ENCODE measurements at regions not wholly inside any gene's neighbourhood (a gene's known extent, or its start where the extent isn't known, plus 50 kb on each side); places are given as distances from the start of the nearest gene placed in this dataset.
"Not testable (repeated sequence)": the region's sequence is repeated elsewhere in the genome, so short reads cannot be mapped to it uniquely, and the experiment has no call there.

GRCh38 chr7:102721-103120 is 89.7 kb upstream of the FAM20C start:
- DNase-seq = no peak

GRCh38 chr7:103981-104380 is 88.4 kb upstream of the FAM20C start:
- not testable (repeated sequence) for H3K23ac ChIP-seq (ENCODE audit: low read length); H2BK12ac ChIP-seq (ENCODE audit: low read length); H4K12ac ChIP-seq (ENCODE audit: low read depth, low read length); H3K36me3 ChIP-seq (ENCODE audit: control insufficient read depth in 1 of 2, insufficient read depth in 2 of 2, low read length in 2 of 2); H3K79me1 ChIP-seq (ENCODE audit: low read length); H4K8ac ChIP-seq (ENCODE audit: low read depth, low read length); H3K18ac ChIP-seq (ENCODE audit: low read length); H3K9me3 ChIP-seq (ENCODE audit: insufficient read depth, low read depth, low read length); H2BK120ac ChIP-seq (ENCODE audit: insufficient read depth, low read length, poor library complexity); DNase-seq; H3K27ac ChIP-seq (ENCODE audit: low read depth, low read length); H3K4ac ChIP-seq (ENCODE audit: low read depth, low read length); H3K4me3 ChIP-seq (ENCODE audit: low read depth, low read length); H2BK5ac ChIP-seq (ENCODE audit: low read depth, low read length, poor library complexity); H2AFZ ChIP-seq (ENCODE audit: insufficient read depth, low read length, poor library complexity); H2AK5ac ChIP-seq (ENCODE audit: low read length); H3K27me3 ChIP-seq (ENCODE audit: insufficient read depth, low read length); H4K91ac ChIP-seq (ENCODE audit: low read depth, low read length); H3K4me2 ChIP-seq (ENCODE audit: low read length); H3K79me2 ChIP-seq (ENCODE audit: control insufficient read depth, insufficient read depth, low read length, poor library complexity); H3K14ac ChIP-seq (ENCODE audit: low read length); H3K9ac ChIP-seq (ENCODE audit: low read length)
- no CpG with 5 or more reads among the region's 10 CpGs for WGBS (ENCODE audit: extremely low coverage, insufficient coverage, insufficient read length)
- H3K4me1 ChIP-seq (ENCODE audit: control insufficient read depth in 1 of 2, insufficient read depth in 2 of 2, low read length in 2 of 2) = peaks cover 4 to 14% of the 10 kb centered on the region in 2 experiments

More at GRCh38 chr7:102721-103120, 89.7 kb upstream of the FAM20C start:
- H3K14ac ChIP-seq (ENCODE audit: low read length) = no peak overlapping the region
- no peak overlapping the region for H4K91ac ChIP-seq (ENCODE audit: low read depth, low read length)
- H3K4me1 ChIP-seq (ENCODE audit: control insufficient read depth in 1 of 2, insufficient read depth in 2 of 2, low read length in 2 of 2) = peaks cover 4 to 14% of the 10 kb centered on the region in 2 experiments
- no peak overlapping the region for H4K8ac ChIP-seq (ENCODE audit: low read depth, low read length)
- H2BK12ac ChIP-seq (ENCODE audit: low read length) = no peak overlapping the region
- H3K23ac ChIP-seq (ENCODE audit: low read length) = no peak overlapping the region
- H2AFZ ChIP-seq (ENCODE audit: insufficient read depth, low read length, poor library complexity) = no peak overlapping the region
- peaks cover 5% of the 10 kb centered on the region for H3K79me1 ChIP-seq (ENCODE audit: low read length)
- no CpG with 5 or more reads among the region's 14 CpGs for WGBS (ENCODE audit: extremely low coverage, insufficient coverage, insufficient read length)
- no peaks in the 10 kb centered on the region for H3K79me2 ChIP-seq (ENCODE audit: control insufficient read depth, insufficient read depth, low read length, poor library complexity)
- no peaks in the 10 kb centered on the region for H3K27me3 ChIP-seq (ENCODE audit: insufficient read depth, low read length)
- no peak overlapping the region for H3K18ac ChIP-seq (ENCODE audit: low read length)
- H2BK120ac ChIP-seq (ENCODE audit: insufficient read depth, low read length, poor library complexity) = no peak overlapping the region
- no peak overlapping the region for H3K4ac ChIP-seq (ENCODE audit: low read depth, low read length)
- no peaks in the 10 kb centered on the region for H3K36me3 ChIP-seq (ENCODE audit: control insufficient read depth in 1 of 2, insufficient read depth in 2 of 2, low read length in 2 of 2)
- H3K9me3 ChIP-seq (ENCODE audit: insufficient read depth, low read depth, low read length) = peaks cover 1% of the 10 kb centered on the region
- H3K27ac ChIP-seq (ENCODE audit: low read depth, low read length) = no peak overlapping the region
- H2AK5ac ChIP-seq (ENCODE audit: low read length) = no peak overlapping the region
- H3K9ac ChIP-seq (ENCODE audit: low read length) = no peak overlapping the region
- H4K12ac ChIP-seq (ENCODE audit: low read depth, low read length) = no peak overlapping the region
- no peak overlapping the region for H3K4me3 ChIP-seq (ENCODE audit: low read depth, low read length)
- no peak overlapping the region for H2BK5ac ChIP-seq (ENCODE audit: low read depth, low read length, poor library complexity)
- no peak overlapping the region for H3K4me2 ChIP-seq (ENCODE audit: low read length)

- Histone ChIP-seq H3K4me3 (ENCODE audit: low read depth, low read length) (no peak overlapping the region), H3K27ac (ENCODE audit: low read depth, low read length) (no peak overlapping the region), H3K18ac (ENCODE audit: low read length) (no peak overlapping the region), H3K4me1 (ENCODE audit: control insufficient read depth in 1 of 2, insufficient read depth in 2 of 2, low read length in 2 of 2) (peaks cover 4 to 14% of the 10 kb centered on the region in 2 experiments), H3K79me2 (ENCODE audit: control insufficient read depth, insufficient read depth, low read length, poor library complexity) (no peaks in the 10 kb centered on the region), H3K27me3 (ENCODE audit: insufficient read depth, low read length) (no peaks in the 10 kb centered on the region), H3K9ac (ENCODE audit: low read length) (no peak overlapping the region), H4K91ac (ENCODE audit: low read depth, low read length) (no peak overlapping the region), H4K12ac (ENCODE audit: low read depth, low read length) (no peak overlapping the region), H2BK120ac (ENCODE audit: insufficient read depth, low read length, poor library complexity) (no peak overlapping the region), H4K8ac (ENCODE audit: low read depth, low read length) (no peak overlapping the region), H3K79me1 (ENCODE audit: low read length) (peaks cover 5% of the 10 kb centered on the region), H2AK5ac (ENCODE audit: low read length) (no peak overlapping the region), H2BK5ac (ENCODE audit: low read depth, low read length, poor library complexity) (no peak overlapping the region), H3K4ac (ENCODE audit: low read depth, low read length) (no peak overlapping the region), H3K9me3 (ENCODE audit: insufficient read depth, low read depth, low read length) (peaks cover 7% of the 10 kb centered on the region), H2BK12ac (ENCODE audit: low read length) (no peak overlapping the region), H2AFZ (ENCODE audit: insufficient read depth, low read length, poor library complexity) (no peak overlapping the region), H3K4me2 (ENCODE audit: low read length) (no peak overlapping the region), H3K23ac (ENCODE audit: low read length) (no peak overlapping the region), H3K14ac (ENCODE audit: low read length) (no peak overlapping the region), H3K36me3 (ENCODE audit: control insufficient read depth in 1 of 2, insufficient read depth in 2 of 2, low read length in 2 of 2) (no peaks in the 10 kb centered on the region)
- DNase-seq = no peak
- WGBS (ENCODE audit: extremely low coverage, insufficient coverage, insufficient read length) = no CpG with 5 or more reads among the region's 8 CpGs
Observed at GRCh38 chr7:105002-105401, 87.4 kb upstream of the FAM20C start.

GRCh38 chr7:106356-106755 is 86.0 kb upstream of the FAM20C start:
- no CpG with 5 or more reads among the region's 5 CpGs for whole genome bisulfite sequencing (ENCODE audit: extremely low coverage, insufficient coverage, insufficient read length)
- peaks cover 2% of the 10 kb centered on the region for H3K79me1 ChIP-seq (ENCODE audit: low read length)

More at GRCh38 chr7:106356-106755, 86.0 kb upstream of the FAM20C start:
- no peak overlapping the region for H2BK5ac ChIP-seq (ENCODE audit: low read depth, low read length, poor library complexity)
- H3K9me3 ChIP-seq (ENCODE audit: insufficient read depth, low read depth, low read length) = peaks cover 8% of the 10 kb centered on the region
- H3K14ac ChIP-seq (ENCODE audit: low read length) = no peak overlapping the region
- no peak overlapping the region for H2BK12ac ChIP-seq (ENCODE audit: low read length)
- H3K4me3 ChIP-seq (ENCODE audit: low read depth, low read length) = no peak overlapping the region
- H3K18ac ChIP-seq (ENCODE audit: low read length) = no peak overlapping the region
- no peak overlapping the region for H3K4ac ChIP-seq (ENCODE audit: low read depth, low read length)
- no peak overlapping the region for H4K12ac ChIP-seq (ENCODE audit: low read depth, low read length)
- no peak overlapping the region for H2AK5ac ChIP-seq (ENCODE audit: low read length)
- H4K8ac ChIP-seq (ENCODE audit: low read depth, low read length) = no peak overlapping the region
- H3K27ac ChIP-seq (ENCODE audit: low read depth, low read length) = no peak overlapping the region
- no peak overlapping the region for H2BK120ac ChIP-seq (ENCODE audit: insufficient read depth, low read length, poor library complexity)
- DNase-seq = no peak
- no peaks in the 10 kb centered on the region for H3K27me3 ChIP-seq (ENCODE audit: insufficient read depth, low read length)
- H2AFZ ChIP-seq (ENCODE audit: insufficient read depth, low read length, poor library complexity) = no peak overlapping the region
- H3K4me1 ChIP-seq (ENCODE audit: control insufficient read depth in 1 of 2, insufficient read depth in 2 of 2, low read length in 2 of 2) = peaks cover under 1 to 9% of the 10 kb centered on the region in 2 experiments
- no peaks in the 10 kb centered on the region for H3K36me3 ChIP-seq (ENCODE audit: control insufficient read depth in 1 of 2, insufficient read depth in 2 of 2, low read length in 2 of 2)
- no peak overlapping the region for H3K4me2 ChIP-seq (ENCODE audit: low read length)
- no peak overlapping the region for H4K91ac ChIP-seq (ENCODE audit: low read depth, low read length)
- H3K23ac ChIP-seq (ENCODE audit: low read length) = no peak overlapping the region
- no peaks in the 10 kb centered on the region for H3K79me2 ChIP-seq (ENCODE audit: control insufficient read depth, insufficient read depth, low read length, poor library complexity)
- H3K9ac ChIP-seq (ENCODE audit: low read length) = no peak overlapping the region

Data from trophoblast cell (in vitro differentiated cells and primary cell).